SH-SY5Y (cell line): ENCODE measurements at regions not wholly inside any gene's neighbourhood (a gene's known extent, or its start where the extent isn't known, plus 50 kb on each side); places are given as distances from the start of the nearest gene placed in this dataset.

Experiments used
- GATA2 ChIP-seq: IDR thresholded peaks from 2 replicates; pipeline ENCODE4 v1.6.1; 2011; ENCODE audit warnings: mild to moderate bottlenecking, low read depth, low read length
- GATA3 ChIP-seq: IDR thresholded peaks from 2 replicates; pipeline ENCODE4 v1.6.1; 2011; ENCODE audit warnings: low read depth, mild to moderate bottlenecking, low read length, moderate library complexity

DNA sequence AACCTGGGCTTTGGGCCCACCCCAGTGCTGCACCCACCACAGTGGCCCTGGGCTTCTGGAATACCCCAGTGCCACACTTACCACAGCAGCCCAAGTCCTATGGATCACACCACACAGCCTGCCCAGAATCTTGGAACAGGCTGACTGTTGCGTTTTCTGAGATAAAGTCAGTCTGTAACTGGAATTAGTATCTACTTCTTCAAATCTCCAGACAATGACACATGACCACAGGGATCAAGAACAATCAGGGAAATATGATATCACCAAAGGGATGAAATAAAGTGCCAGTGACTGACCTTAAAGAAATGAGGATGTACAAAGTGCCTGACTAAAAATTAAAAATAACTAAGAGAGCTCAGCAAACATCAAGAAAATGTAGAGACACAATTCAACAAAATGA is 239.7 kb upstream of the PLD5 start:
- no peak for TF ChIP-seq GATA2
- no peak for TF ChIP-seq GATA3
